ENCODE measurements at regions not wholly inside any gene's neighbourhood (a gene's known extent, or its start where the extent isn't known, plus 50 kb on each side); places are given as distances from the start of the nearest gene placed in this dataset.

DNA sequence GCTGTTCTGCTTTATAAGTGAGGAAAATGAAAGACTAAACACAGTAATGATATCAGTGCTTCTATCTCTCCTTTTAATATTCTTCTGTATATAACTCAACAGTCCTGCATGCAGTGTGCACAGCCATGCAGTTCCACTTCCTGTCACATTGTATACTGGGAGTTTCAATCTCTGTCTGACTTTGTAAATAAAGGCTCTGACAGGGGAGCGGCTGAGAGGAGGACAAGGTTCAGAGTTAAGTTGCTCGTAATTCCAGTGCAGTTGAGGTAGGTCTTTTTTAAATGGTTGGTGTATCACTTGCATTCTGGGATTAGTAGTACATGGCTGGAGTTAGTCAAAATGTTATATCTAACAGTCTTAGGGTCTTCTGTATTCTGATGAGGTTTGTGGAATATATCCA, 264.5 kb downstream of the OLFM3 start:
- intact Hi-C loops (cut with DNase I; ENCODE audit: low total_unique reads) = no loop called here
- H3K9me3 ChIP-seq = no peaks in the 10 kb centered on the region
- no peak overlapping the region for H3K4me3 ChIP-seq
- H3K27ac ChIP-seq = no peak overlapping the region
- no peaks in the 10 kb centered on the region for H3K4me1 ChIP-seq
- TF ChIP-seq POLR2A (IDR thresholded peaks at IDR 0.05) = no peak
- TF ChIP-seq, protein P1, sequence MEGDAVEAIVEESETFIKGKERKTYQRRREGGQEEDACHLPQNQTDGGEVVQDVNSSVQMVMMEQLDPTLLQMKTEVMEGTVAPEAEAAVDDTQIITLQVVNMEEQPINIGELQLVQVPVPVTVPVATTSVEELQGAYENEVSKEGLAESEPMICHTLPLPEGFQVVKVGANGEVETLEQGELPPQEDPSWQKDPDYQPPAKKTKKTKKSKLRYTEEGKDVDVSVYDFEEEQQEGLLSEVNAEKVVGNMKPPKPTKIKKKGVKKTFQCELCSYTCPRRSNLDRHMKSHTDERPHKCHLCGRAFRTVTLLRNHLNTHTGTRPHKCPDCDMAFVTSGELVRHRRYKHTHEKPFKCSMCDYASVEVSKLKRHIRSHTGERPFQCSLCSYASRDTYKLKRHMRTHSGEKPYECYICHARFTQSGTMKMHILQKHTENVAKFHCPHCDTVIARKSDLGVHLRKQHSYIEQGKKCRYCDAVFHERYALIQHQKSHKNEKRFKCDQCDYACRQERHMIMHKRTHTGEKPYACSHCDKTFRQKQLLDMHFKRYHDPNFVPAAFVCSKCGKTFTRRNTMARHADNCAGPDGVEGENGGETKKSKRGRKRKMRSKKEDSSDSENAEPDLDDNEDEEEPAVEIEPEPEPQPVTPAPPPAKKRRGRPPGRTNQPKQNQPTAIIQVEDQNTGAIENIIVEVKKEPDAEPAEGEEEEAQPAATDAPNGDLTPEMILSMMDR (IDR thresholded peaks at IDR 0.05) = no peak
- 91 to 94% methylated on average over 2 of the region's 2 CpGs for WGBS, 2 donors
- H3K27me3 ChIP-seq = no peaks in the 10 kb centered on the region
- no peaks in the 10 kb centered on the region for H3K36me3 ChIP-seq (ENCODE audit: low read depth, missing control alignments)
- no peak for DNase-seq

- TF ChIP-seq, protein P1 (IDR thresholded peaks at IDR 0.05) = no peak
- TF ChIP-seq POLR2A (IDR thresholded peaks at IDR 0.05) = no peak
- intact Hi-C loops (cut with DNase I; ENCODE audit: low total_unique reads) = no loop called here
- no peak overlapping the region for H3K27ac ChIP-seq
- no peaks in the 10 kb centered on the region for H3K36me3 ChIP-seq (ENCODE audit: low read depth, missing control alignments)
- H3K4me1 ChIP-seq = no peaks in the 10 kb centered on the region
- no peaks in the 10 kb centered on the region for H3K9me3 ChIP-seq
- H3K4me3 ChIP-seq = no peak overlapping the region
- H3K27me3 ChIP-seq = no peaks in the 10 kb centered on the region
- no peak for DNase-seq
These were observed 263.4 kb downstream of the OLFM3 start for GRCh38 chr1:101733340-101733739.

- intact Hi-C loops (cut with DNase I; ENCODE audit: low total_unique reads) = no loop called here
- DNase-seq = no peak
These were observed 258.3 kb downstream of the OLFM3 start for GRCh38 chr1:101738475-101738874.

GRCh38 chr1:101739146-101739545, 257.6 kb downstream of the OLFM3 start:
- Histone ChIP-seq H3K9me3 (no peaks in the 10 kb centered on the region), H3K36me3 (ENCODE audit: low read depth, missing control alignments) (no peaks in the 10 kb centered on the region), H3K4me1 (no peaks in the 10 kb centered on the region), H3K4me3 (no peak overlapping the region), H3K27me3 (no peaks in the 10 kb centered on the region), H3K27ac (no peak overlapping the region)
- 72 to 78% methylated on average over 6 of the region's 6 CpGs for WGBS, 2 donors
- DNase-seq = no peak
- intact Hi-C loops (cut with DNase I; ENCODE audit: low total_unique reads) = no loop called here
- no peak for TF ChIP-seq POLR2A (IDR thresholded peaks at IDR 0.05)
- TF ChIP-seq, protein P1 (IDR thresholded peaks at IDR 0.05) = no peak

More at GRCh38 chr1:101738475-101738874, 258.3 kb downstream of the OLFM3 start:
- Histone ChIP-seq H3K27me3 (no peaks in the 10 kb centered on the region), H3K9me3 (no peaks in the 10 kb centered on the region), H3K4me1 (no peaks in the 10 kb centered on the region), H3K27ac (no peak overlapping the region), H3K36me3 (ENCODE audit: low read depth, missing control alignments) (no peaks in the 10 kb centered on the region), H3K4me3 (no peak overlapping the region)
- TF ChIP-seq, protein P1 (IDR thresholded peaks at IDR 0.05) = no peak
- no peak for TF ChIP-seq POLR2A (IDR thresholded peaks at IDR 0.05)
- WGBS, 2 donors = 79 to 92% methylated on average over 1 of the region's 1 CpG

DNA sequence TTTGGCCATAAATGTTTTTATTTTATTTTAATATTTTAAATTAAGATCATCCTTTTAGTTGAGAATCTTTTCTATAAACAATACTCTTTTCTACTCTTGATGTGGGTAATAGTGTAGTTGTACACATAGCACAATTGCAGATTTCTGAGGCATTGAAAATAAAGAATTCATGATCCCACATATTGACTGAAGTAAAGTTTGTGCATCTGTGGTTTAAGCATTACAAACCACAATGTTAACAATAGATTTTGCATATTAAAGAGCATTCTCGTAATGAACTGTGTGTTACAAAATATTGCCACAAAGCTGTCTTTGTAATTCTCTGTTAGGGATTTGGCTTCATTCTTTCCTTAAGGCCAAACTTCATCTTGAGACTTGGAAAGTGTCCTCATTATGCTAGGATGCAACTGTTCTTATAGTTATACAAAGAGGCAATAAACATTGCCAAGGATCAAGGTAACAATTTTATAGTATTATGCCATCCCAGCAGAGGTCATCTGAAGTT, 256.8 kb downstream of the OLFM3 start:
- intact Hi-C loops (cut with DNase I; ENCODE audit: low total_unique reads) = no loop called here
- no peak for DNase-seq
- no peak overlapping the region for H3K4me3 ChIP-seq
- no peaks in the 10 kb centered on the region for H3K4me1 ChIP-seq
- no peaks in the 10 kb centered on the region for H3K27me3 ChIP-seq
- no peaks in the 10 kb centered on the region for H3K9me3 ChIP-seq
- WGBS, 2 donors = 55 to 60% methylated on average over 1 of the region's 1 CpG
- H3K27ac ChIP-seq = no peak overlapping the region
- no peaks in the 10 kb centered on the region for H3K36me3 ChIP-seq (ENCODE audit: low read depth, missing control alignments)
- TF ChIP-seq, protein P1 (IDR thresholded peaks at IDR 0.05) = no peak
- TF ChIP-seq POLR2A (IDR thresholded peaks at IDR 0.05) = no peak
